Transverse colon (tissue), 4 donors: ENCODE measurements at regions not wholly inside any gene's neighbourhood (a gene's known extent, or its start where the extent isn't known, plus 50 kb on each side); places are given as distances from the start of the nearest gene placed in this dataset.

Source experiments
- EP300 ChIP-seq: sonication (generic); formaldehyde crosslinking; IDR thresholded peaks from one replicate; pipeline ENCODE4 v1.6.1; 2017; ENCODE audit warnings: antibody characterized with exemption, low read depth
- POLR2A ChIP-seq: fragments of 450-650 bp; IDR thresholded peaks from one replicate; pipeline ENCODE4 v1.6.1; 2016; ENCODE audit warnings: antibody characterized with exemption, mild to moderate bottlenecking, moderate library complexity
- POLR2AphosphoS5 ChIP-seq, 3 donors: sonication (generic); formaldehyde crosslinking; IDR thresholded peaks; one replicate each; pipeline ENCODE4 v1.6.1; 2016; ENCODE audit warnings: antibody characterized with exemption in 3 of 3
- TF ChIP-seq, protein P1 (sequence below), 5 experiments: fragments of 200-600 bp in 3 of 5; fragments of 450-650 bp in 2 of 5; sonication (generic) in 3 of 5; IDR thresholded peaks; 1 replicate in 2 of 5; 2 replicates in 3 of 5; pipeline ENCODE4 v1.5.1; 2016 to 2017; ENCODE audit warnings: antibody characterized with exemption in 5 of 5, inconsistent platforms in 3 of 5, mild to moderate bottlenecking in 2 of 5, moderate library complexity in 1 of 5

GRCh38 chr21:35933466-35933865 lies 126.9 kb downstream of the SETD4 start:
- TF ChIP-seq, protein P1, sequence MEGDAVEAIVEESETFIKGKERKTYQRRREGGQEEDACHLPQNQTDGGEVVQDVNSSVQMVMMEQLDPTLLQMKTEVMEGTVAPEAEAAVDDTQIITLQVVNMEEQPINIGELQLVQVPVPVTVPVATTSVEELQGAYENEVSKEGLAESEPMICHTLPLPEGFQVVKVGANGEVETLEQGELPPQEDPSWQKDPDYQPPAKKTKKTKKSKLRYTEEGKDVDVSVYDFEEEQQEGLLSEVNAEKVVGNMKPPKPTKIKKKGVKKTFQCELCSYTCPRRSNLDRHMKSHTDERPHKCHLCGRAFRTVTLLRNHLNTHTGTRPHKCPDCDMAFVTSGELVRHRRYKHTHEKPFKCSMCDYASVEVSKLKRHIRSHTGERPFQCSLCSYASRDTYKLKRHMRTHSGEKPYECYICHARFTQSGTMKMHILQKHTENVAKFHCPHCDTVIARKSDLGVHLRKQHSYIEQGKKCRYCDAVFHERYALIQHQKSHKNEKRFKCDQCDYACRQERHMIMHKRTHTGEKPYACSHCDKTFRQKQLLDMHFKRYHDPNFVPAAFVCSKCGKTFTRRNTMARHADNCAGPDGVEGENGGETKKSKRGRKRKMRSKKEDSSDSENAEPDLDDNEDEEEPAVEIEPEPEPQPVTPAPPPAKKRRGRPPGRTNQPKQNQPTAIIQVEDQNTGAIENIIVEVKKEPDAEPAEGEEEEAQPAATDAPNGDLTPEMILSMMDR (IDR thresholded peaks at IDR 0.05), result no peak
- TF ChIP-seq EP300 (no peak), POLR2A (no peak), POLR2AphosphoS5 (IDR thresholded peaks at IDR 0.05) (no peak)
